Fibroblast of villous mesenchyme (primary cell): ENCODE measurements at regions not wholly inside any gene's neighbourhood (a gene's known extent, or its start where the extent isn't known, plus 50 kb on each side); places are given as distances from the start of the nearest gene placed in this dataset.

Source experiments
- DNase-seq: peaks from one replicate; pipeline ENCODE4 v3.0.0-alpha.2; 2010; ENCODE audit warnings: low read depth
- H3K4me3 ChIP-seq: 2 replicates; pipeline ENCODE4 v1.5.1; 2011; ENCODE audit warnings: low read depth, mild to moderate bottlenecking, low read length
- TF ChIP-seq, protein P1 (sequence below): IDR thresholded peaks from 2 replicates; pipeline ENCODE4 v1.5.1; 2012; ENCODE audit warnings: low read depth, mild to moderate bottlenecking, low read length; ENCODE audit not compliant: insufficient read depth

- no peak overlapping the region for H3K4me3 ChIP-seq
- TF ChIP-seq, protein P1, sequence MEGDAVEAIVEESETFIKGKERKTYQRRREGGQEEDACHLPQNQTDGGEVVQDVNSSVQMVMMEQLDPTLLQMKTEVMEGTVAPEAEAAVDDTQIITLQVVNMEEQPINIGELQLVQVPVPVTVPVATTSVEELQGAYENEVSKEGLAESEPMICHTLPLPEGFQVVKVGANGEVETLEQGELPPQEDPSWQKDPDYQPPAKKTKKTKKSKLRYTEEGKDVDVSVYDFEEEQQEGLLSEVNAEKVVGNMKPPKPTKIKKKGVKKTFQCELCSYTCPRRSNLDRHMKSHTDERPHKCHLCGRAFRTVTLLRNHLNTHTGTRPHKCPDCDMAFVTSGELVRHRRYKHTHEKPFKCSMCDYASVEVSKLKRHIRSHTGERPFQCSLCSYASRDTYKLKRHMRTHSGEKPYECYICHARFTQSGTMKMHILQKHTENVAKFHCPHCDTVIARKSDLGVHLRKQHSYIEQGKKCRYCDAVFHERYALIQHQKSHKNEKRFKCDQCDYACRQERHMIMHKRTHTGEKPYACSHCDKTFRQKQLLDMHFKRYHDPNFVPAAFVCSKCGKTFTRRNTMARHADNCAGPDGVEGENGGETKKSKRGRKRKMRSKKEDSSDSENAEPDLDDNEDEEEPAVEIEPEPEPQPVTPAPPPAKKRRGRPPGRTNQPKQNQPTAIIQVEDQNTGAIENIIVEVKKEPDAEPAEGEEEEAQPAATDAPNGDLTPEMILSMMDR: no peak
- DNase-seq: no peak
Observed at GRCh38 chrX:125736008-125736729, 416.5 kb downstream of the TEX13C start.

DNA sequence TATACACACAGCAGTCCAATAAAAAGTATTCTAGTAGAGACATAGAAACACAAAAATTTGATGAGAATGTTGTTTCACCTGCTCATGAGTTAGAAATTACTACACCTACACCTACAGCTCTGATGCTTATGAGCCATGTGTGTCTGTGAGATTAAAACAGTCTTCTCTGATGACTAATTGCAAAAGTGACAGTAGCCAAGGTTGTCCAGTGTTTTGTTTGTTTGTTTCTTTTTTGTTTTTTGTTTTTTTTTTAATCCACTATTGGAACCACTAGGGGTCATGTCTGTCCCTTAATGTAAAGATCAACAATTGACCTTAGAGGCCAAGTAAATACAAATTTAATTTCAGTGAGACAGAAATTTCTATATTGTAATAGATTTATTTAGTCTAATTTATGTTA is 423.1 kb downstream of the TEX13C start:
- TF ChIP-seq, protein P1: no peak
- DNase-seq: no peak
- no peak overlapping the region for H3K4me3 ChIP-seq

- no peak for DNase-seq
- no peak overlapping the region for H3K4me3 ChIP-seq
- TF ChIP-seq, protein P1: no peak
Observed at GRCh38 chrX:125744914-125745313, 421.2 kb downstream of the DCAF12L2 start.

- H3K4me3 ChIP-seq: no peak overlapping the region
- DNase-seq: no peak
- TF ChIP-seq, protein P1: no peak
Observed at GRCh38 chrX:125757794-125758564, 408.1 kb downstream of the DCAF12L2 start.

DNA sequence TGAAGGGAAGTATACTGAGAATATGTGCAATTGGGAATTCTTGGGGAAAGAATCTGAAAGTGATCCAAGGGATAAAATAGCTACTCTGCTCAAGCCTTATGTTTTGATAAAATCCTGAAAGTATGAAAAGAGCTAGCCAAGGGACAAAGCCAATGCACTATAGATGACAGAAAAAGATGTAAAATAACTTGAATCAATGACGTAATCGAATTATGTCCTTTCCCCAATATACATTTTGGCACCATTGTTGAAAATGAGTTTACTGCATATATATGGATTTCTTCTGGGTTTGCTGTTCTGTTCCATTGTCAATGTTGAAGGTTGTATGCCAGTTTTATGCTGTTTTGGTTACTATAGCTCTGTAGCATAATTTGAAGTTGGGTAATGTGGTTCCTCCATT is 407.3 kb downstream of the DCAF12L2 start:
- TF ChIP-seq, protein P1: no peak
- H3K4me3 ChIP-seq: no peak overlapping the region
- DNase-seq: no peak

DNA sequence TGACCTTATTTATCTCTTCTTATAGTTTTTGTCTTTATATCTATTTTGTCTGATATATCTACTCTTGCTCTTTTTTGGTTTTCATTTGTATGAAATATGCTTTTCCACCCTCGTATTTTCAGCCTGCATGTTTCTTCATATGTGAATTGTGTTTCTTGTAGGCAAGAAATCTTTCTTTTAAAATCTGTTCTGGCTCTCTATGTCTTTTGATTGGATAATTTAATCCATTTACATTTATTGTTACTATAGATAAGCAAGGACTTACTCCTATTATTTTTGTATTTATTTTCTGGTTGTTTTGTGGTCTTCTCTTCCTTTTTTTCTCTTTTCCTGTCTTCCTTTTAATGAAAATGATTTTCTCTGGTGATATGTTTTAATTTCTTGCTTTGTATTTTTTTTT is 403.1 kb downstream of the DCAF12L2 start:
- TF ChIP-seq, protein P1: no peak
- DNase-seq: no peak
- no peak overlapping the region for H3K4me3 ChIP-seq
